ENCODE measurements at regions not wholly inside any gene's neighbourhood (a gene's known extent, or its start where the extent isn't known, plus 50 kb on each side); places are given as distances from the start of the nearest gene placed in this dataset.

GRCh38 chr5:135157421-135158313 is 123.6 kb upstream of the PITX1 start:
- H3K4me3 ChIP-seq (ENCODE audit: control insufficient read depth, low read depth, low read length) = no peak overlapping the region
- TF ChIP-seq CTCF (IDR thresholded peaks at IDR 0.05; ENCODE audit: control insufficient read depth, insufficient read depth, low read depth, low read length, missing control alignments) = no peak
- DNase-seq (ENCODE audit: low read depth) = no peak

- TF ChIP-seq CTCF (IDR thresholded peaks at IDR 0.05; ENCODE audit: control insufficient read depth, insufficient read depth, low read depth, low read length, missing control alignments) = no peak
- DNase-seq (ENCODE audit: low read depth) = no peak
- no peak overlapping the region for H3K4me3 ChIP-seq (ENCODE audit: control insufficient read depth, low read depth, low read length)
Observed at GRCh38 chr5:135156715-135157404, 122.8 kb upstream of the PITX1 start.

GRCh38 chr5:135156337-135156714 is 122.3 kb upstream of the PITX1 start:
- no peak for TF ChIP-seq CTCF (IDR thresholded peaks at IDR 0.05; ENCODE audit: control insufficient read depth, insufficient read depth, low read depth, low read length, missing control alignments)
- DNase-seq (ENCODE audit: low read depth) = no peak

GRCh38 chr5:135155616-135156214 is 121.7 kb upstream of the PITX1 start:
- DNase-seq (ENCODE audit: low read depth) = no peak
- H3K4me3 ChIP-seq (ENCODE audit: control insufficient read depth, low read depth, low read length) = no peak overlapping the region
- no peak for TF ChIP-seq CTCF (IDR thresholded peaks at IDR 0.05; ENCODE audit: control insufficient read depth, insufficient read depth, low read depth, low read length, missing control alignments)

More at GRCh38 chr5:135156337-135156714, 122.3 kb upstream of the PITX1 start:
- H3K4me3 ChIP-seq (ENCODE audit: control insufficient read depth, low read depth, low read length) = no peak overlapping the region

- DNase-seq (ENCODE audit: low read depth) = no peak
- H3K4me3 ChIP-seq (ENCODE audit: control insufficient read depth, low read depth, low read length) = no peak overlapping the region
- TF ChIP-seq CTCF (IDR thresholded peaks at IDR 0.05; ENCODE audit: control insufficient read depth, insufficient read depth, low read depth, low read length, missing control alignments) = no peak
Observed at GRCh38 chr5:135154961-135155360, 120.9 kb upstream of the PITX1 start.

- DNase-seq (ENCODE audit: low read depth) = peak; percentile 28
- no peak overlapping the region for H3K4me3 ChIP-seq (ENCODE audit: control insufficient read depth, low read depth, low read length)
- no peak for TF ChIP-seq CTCF (IDR thresholded peaks at IDR 0.05; ENCODE audit: control insufficient read depth, insufficient read depth, low read depth, low read length, missing control alignments)
Observed at GRCh38 chr5:135154197-135154596, 120.2 kb upstream of the PITX1 start.
